ENCODE measurements at regions not wholly inside any gene's neighbourhood (a gene's known extent, or its start where the extent isn't known, plus 50 kb on each side); places are given as distances from the start of the nearest gene placed in this dataset.

DNA sequence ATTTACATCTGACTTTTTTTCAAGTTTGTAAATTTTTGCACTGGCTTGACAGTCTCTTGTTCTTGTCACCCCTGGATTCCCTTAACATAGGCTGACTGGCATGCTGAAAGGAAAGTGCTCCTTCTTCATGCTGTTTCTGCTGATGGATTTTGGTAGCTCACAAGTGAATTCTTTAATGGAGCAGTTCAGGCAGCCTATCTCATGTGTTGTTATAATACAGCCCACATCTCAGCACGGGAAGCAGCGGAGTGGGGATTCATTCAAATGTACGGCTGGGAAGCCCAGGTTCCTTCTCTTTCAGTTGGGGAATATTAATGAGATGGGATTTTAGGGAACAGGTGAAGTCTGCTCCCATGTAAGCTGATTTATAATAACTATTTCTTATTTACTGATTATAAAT is 142.8 kb downstream of the CD8B2 start:
- DNase-seq (ENCODE audit: low spot score) = no peak

DNA sequence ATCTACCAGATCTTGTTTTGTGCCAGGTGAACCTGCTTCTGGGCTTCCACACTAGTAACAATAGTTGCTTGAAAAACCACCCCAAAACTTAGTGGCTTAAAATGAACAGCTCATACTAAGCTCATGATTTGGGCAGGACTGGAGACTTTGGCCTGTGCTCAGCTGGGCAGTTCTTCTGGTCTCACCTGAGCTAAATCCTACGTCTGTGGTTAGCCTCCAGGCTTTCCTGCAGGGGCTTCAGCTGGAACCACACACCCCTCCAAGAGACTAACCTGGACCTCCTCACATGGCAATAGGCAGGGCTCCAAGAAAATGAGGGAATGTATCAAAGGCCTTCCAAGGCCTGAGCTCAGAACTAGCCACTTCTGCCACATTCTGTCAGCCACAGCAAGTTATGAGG is 144.1 kb downstream of the CD8B2 start:
- DNase-seq (ENCODE audit: low spot score) = no peak

- DNase-seq (ENCODE audit: low spot score) = peak; percentile 40
Observed at GRCh38 chr2:106638043-106638442, 150.9 kb downstream of the CD8B2 start.

- no peak for DNase-seq (ENCODE audit: low spot score)
Observed at GRCh38 chr2:106638580-106638979, 151.4 kb downstream of the CD8B2 start.

DNA sequence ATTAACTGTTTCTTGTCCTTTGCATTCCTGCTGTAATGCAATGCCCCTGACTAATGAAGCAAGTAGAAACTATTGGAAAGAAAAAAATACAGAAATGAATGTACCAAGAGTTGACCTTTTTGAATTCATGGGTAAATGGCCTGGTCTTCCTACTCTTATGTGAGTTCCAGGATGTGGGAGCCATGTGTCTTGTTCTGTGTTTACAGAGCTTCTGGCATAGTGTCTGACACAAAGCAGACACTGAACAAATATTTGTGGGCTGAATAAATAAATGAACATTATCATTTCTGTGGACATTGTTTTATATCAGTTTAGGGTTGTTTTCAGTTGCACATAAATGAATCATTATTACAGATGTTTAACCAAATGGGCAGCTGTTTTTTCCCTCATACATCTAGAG is 155.5 kb downstream of the CD8B2 start:
- no peak for DNase-seq (ENCODE audit: low spot score)

- no peak for DNase-seq (ENCODE audit: low spot score)
Observed at GRCh38 chr2:106644623-106645022, 157.5 kb downstream of the CD8B2 start.

DNA sequence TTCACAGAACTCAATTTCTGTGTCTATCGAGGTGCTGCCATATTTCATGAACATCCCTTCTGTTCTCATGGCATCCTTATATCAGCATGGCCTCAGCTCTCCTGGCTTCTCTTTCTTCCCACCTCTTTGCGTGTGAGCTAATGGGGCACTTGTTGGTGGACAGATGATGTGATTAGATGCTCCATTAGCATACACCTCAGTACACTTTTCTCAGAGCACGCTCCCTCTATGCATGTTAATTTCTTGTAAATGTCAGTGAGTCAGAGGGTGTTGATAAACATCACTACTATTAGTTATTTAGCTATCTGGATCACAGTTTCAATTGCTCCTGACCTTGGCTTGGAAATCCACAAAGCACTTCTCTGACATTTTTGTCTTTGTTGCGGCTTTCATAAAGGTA is 159.4 kb downstream of the CD8B2 start:
- DNase-seq (ENCODE audit: low spot score) = no peak

GRCh38 chr2:106649306-106649705 is 162.1 kb downstream of the CD8B2 start:
- DNase-seq (ENCODE audit: low spot score) = no peak

DNA sequence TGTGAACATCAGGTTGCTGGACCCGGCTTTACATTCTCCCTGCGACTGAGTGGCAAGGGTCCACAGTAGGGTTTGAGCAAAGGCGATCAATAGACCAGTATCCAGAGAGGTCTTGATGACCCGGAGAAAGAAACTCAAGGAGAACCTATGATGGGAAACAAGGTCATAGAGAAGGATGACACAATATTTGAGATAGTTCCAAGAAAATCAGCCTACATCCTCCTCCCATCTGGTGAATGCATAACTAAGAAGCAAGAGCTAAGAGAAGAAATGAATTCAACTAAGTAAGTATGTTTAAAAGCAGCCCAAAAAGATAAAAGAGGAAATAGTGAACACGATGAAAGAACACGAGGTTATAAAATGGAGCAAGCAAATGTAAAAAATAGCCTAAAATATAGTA is 166.3 kb downstream of the CD8B2 start:
- no peak for DNase-seq (ENCODE audit: low spot score)

- no peak for DNase-seq (ENCODE audit: low spot score)
Observed at GRCh38 chr2:106658616-106659015, 171.5 kb downstream of the CD8B2 start.

GRCh38 chr2:106664669-106665068 is 177.5 kb downstream of the CD8B2 start:
- no peak for DNase-seq (ENCODE audit: low spot score)

- DNase-seq (ENCODE audit: low spot score) = no peak
Observed at GRCh38 chr2:106667478-106668070, 180.4 kb downstream of the CD8B2 start.

- DNase-seq (ENCODE audit: low spot score) = no peak
Observed at GRCh38 chr2:106685180-106685897, 198.2 kb downstream of the CD8B2 start.

DNA sequence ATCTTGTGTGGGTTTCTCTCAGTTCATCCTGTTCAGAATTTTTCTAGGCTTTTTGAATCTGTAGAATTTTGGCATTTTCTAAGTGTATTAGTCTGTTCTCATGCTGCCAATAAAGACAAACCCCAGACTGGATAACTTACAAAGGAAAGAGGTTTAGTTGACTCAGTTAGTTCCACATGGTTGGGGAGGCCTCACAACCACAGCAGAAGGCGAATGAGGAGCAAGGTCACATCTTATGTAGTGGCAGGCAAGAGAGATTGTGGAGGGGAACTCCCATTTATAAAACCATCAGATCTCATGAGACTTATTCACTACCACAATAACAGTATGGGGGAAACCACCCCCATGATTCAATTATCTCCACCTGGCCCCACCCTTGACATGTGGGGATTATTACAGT is 199.2 kb downstream of the ST6GAL2 start:
- DNase-seq (ENCODE audit: low spot score) = no peak

GRCh38 chr2:106694964-106695470 is 190.9 kb downstream of the ST6GAL2 start:
- DNase-seq (ENCODE audit: low spot score) = no peak

- DNase-seq (ENCODE audit: low spot score) = no peak
Observed at GRCh38 chr2:106695919-106696318, 190.0 kb downstream of the ST6GAL2 start.

- DNase-seq (ENCODE audit: low spot score) = no peak
Observed at GRCh38 chr2:106700616-106701015, 185.4 kb downstream of the ST6GAL2 start.

- no peak for DNase-seq (ENCODE audit: low spot score)
Observed at GRCh38 chr2:106701203-106702022, 184.6 kb downstream of the ST6GAL2 start.

GRCh38 chr2:106703161-106703560 is 182.8 kb downstream of the ST6GAL2 start:
- DNase-seq (ENCODE audit: low spot score) = no peak

- DNase-seq (ENCODE audit: low spot score) = no peak
Observed at GRCh38 chr2:106704798-106705197, 181.2 kb downstream of the ST6GAL2 start.

GRCh38 chr2:106705877-106706276 is 180.1 kb downstream of the ST6GAL2 start:
- no peak for DNase-seq (ENCODE audit: low spot score)

GRCh38 chr2:106706283-106706682 is 179.7 kb downstream of the ST6GAL2 start:
- no peak for DNase-seq (ENCODE audit: low spot score)

DNA sequence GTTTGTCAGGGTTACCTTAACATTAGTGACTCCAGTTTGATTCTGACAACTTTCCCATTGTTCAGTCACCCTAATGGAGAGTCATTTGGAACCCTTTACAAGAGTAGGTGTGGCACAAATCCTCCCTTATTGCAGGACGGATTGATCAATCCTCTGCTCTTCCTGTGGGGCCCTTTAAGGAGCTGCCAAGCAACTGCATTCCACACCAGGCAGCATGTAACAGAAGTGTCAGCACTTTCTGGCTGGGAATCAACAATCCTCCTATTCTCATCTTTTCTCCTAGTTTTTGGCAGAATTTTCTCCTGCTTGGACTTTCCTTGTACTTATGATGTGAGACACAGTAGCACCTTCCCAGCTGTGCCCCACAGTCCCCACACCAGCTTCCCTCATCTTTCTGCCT is 177.8 kb downstream of the ST6GAL2 start:
- DNase-seq (ENCODE audit: low spot score) = no peak
